ENCODE measurements at regions not wholly inside any gene's neighbourhood (a gene's known extent, or its start where the extent isn't known, plus 50 kb on each side); places are given as distances from the start of the nearest gene placed in this dataset.

- DNase-seq, result no peak
These were observed 54.1 kb upstream of the PIK3C2G start for GRCh38 chr12:18207266-18207665.

- no peak for DNase-seq
These were observed 55.1 kb upstream of the PIK3C2G start for GRCh38 chr12:18206198-18206597.

- no peak for DNase-seq
These were observed 57.3 kb upstream of the PIK3C2G start for GRCh38 chr12:18204053-18204452.

- no peak for DNase-seq
These were observed 69.2 kb upstream of the PIK3C2G start for GRCh38 chr12:18192119-18192518.

- DNase-seq, result no peak
These were observed 78.2 kb upstream of the PIK3C2G start for GRCh38 chr12:18183141-18183540.

- DNase-seq, result no peak
These were observed 81.6 kb upstream of the RERGL start for GRCh38 chr12:18171571-18171970.

GRCh38 chr12:18168016-18168415 lies 78.0 kb upstream of the RERGL start:
- no peak for DNase-seq

DNA sequence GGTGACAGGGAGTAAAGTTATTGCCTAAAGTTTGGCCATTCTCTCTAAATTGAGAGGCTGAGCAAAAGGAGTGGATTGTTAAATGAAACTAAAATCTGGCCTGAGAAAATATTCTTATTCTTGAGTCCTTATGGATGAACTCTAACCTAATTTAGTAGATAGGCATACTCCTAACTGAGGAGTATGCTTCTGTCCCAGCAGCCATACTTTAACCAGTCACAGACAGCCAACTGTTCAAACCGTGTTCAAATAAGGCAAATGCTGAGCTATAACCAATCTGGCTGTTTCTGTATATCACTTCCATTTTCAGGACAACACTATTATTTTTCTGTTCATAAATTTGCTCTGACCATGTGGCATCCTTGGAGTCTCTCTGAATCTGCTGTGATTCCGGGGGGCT lies 75.9 kb upstream of the RERGL start:
- DNase-seq, result no peak

GRCh38 chr12:18165422-18165871 lies 75.5 kb upstream of the RERGL start:
- DNase-seq, result peak; percentile 90

DNA sequence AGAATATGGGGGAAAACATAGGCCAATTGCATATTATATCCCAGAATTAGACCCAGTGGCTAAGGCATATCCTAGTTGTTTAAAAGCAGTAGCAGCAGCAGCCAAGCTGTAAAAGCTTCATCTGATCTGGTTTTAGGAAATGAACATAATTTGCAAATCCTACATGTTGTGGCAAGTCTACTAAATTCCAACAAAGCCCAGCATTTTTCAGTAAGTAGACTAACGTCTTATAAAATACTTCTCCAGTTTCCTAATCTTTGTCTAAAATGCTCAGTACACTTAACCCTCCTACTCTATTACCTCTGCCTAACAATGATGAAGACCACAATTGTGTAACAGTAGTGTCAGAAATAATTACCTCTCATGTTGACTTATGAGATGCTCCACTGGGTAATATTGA lies 70.9 kb upstream of the RERGL start:
- DNase-seq, result no peak

DNA sequence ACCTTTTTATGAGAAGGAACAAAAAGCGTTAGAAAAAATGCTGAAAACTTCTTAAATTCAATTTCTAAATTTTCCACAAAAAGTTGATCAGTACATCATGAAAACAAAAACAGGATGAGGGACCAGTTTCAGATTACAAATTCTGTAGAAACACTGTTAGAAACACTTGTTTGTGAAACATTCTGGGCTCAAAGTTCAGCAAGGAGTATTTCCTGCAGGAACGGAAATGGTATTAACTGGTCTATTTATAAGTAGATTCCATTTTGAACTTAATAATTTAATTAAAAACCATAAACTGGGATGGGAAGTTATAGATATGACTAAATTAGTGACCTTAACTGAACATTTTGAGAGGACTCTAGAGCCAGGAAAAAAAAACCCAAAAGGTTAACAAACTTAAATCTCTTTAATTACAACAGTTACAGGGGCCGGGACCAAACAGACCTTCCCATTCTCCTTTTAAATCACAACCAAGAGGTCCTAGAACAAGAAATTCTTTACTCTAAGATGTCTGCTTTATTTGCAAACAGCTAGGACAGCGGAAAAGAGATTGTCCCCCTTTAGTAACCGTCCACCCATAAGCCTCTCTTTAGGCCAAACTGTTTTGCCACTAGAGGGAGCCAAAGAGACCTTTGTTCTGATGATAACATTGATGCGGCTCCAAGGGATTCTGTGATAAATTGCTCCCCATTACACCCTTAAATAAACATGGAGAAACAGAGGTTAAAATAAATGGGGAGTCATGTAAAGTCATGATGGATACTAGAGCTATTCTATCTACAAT lies 69.0 kb upstream of the RERGL start:
- DNase-seq, result peak; percentile 58

- no peak for DNase-seq
These were observed 63.8 kb upstream of the RERGL start for GRCh38 chr12:18153826-18154225.

DNA sequence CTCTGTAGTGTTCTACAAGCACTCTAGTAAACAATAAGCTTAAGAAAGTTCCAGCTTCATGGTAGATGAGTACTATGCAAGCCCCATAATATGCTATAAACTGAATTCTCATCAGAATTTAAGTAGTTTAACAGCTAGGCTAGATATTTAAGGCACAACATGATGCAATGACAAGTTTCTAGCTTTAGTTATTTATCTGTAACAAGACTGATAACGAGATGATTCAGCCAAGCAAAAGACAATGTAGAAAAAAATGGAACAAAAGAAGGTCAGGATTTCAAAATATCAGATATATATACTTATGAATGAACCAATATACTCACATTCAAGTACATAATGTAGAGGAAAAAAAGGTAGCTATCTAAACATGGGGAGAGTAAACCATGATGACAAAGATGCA lies 61.0 kb upstream of the RERGL start:
- DNase-seq, result no peak

- DNase-seq, result no peak
These were observed 59.0 kb upstream of the RERGL start for GRCh38 chr12:18148961-18149360.

DNA sequence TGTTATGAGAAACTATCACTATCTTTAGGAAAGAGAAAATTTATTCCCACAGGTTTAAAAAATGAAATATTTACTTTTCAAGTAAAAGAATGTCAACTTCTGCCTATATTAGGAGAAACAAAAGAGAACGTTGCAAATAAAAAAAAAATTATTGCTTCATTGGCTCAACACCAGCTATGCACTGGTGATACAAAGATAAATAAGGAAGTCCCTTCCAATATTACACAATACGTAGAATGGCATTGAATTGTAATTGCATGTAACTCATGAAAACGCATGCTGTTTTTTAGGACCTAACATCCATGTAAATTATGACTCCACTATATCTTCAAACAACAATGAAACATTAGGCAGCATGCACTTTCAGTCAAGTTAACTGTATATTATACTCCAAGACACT lies 56.4 kb upstream of the RERGL start:
- DNase-seq, result no peak

DNA sequence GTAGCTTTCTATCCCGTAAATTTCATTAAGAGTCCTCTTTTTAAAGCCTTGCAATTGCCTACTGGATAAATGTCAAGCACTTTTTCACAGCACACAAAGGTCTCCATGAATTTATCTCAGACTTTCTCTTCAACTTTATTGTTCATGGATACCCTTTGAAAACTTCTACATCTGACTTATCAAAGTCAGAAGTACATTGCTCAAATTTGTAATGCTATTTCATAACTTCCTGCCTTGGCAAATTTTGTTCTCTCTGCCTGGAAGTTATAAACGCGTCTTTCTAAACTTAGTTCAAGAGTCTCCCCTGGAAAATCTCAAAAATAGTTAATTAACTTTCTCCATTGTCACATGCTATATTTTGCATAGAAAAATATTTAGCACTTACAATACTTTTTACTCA lies 55.9 kb upstream of the RERGL start:
- no peak for DNase-seq

- DNase-seq, result no peak
These were observed 51.3 kb upstream of the RERGL start for GRCh38 chr12:18141048-18141982.

- peak; percentile 10 for DNase-seq
These were observed 50.1 kb upstream of the RERGL start for GRCh38 chr12:18139989-18140596.

Data from activated CD4-positive, alpha-beta T cell treated with anti-CD3 and anti-CD28 coated beads, Interleukin-2, amount 50 U/mL, for 16 hours (primary cell).